Hematopoietic multipotent progenitor cell treated with erythropoietin and hydrocortisone succinate and interleukin-3 and kit ligand, for 4 days (in vitro differentiated cells): ENCODE measurements at regions not wholly inside any gene's neighbourhood (a gene's known extent, or its start where the extent isn't known, plus 50 kb on each side); places are given as distances from the start of the nearest gene placed in this dataset.
A peak's percentile ranks its signal among the peaks of the same experiment; 100 is the strongest.

Experiments
- DNase-seq: peaks from one replicate; pipeline ENCODE4 v3.0.0-alpha.2; 2015

DNA sequence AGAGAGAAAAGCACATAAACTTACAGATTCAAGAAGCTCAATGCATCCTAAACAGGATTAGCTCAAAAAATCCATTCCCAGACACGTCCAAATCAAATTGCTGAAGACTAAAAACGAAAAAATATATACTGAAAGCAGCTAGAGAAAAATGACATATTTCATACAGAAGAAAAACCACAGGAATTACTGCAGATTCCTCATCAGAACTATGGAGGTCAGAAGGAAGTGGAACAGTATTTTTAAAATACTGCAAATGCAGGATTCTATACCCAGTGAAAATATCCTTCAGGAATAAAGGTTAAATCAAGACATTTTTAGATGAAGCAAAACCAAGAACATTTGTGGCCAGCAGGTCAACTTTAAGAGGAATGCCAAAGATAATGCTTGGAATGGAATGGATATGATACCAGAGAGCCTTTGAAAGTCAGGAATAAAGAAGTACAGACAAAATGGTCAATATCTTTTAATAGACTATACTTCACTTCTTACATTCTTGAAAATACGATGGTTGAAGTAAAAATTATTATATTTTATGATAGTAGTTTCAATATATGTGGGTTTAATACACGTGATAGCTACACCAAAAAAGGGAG is 352.9 kb downstream of the CTTN start:
- peak; percentile 13 for DNase-seq

- peak; percentile 83 for DNase-seq
Measured at GRCh38 chr11:70755410-70756158, 357.3 kb downstream of the CTTN start.

GRCh38 chr11:70756341-70756740 is 358.0 kb downstream of the CTTN start:
- no peak for DNase-seq

- DNase-seq: no peak
Measured at GRCh38 chr11:70756756-70757155, 358.4 kb downstream of the CTTN start.

GRCh38 chr11:70757241-70757640 is 358.9 kb downstream of the CTTN start:
- no peak for DNase-seq

GRCh38 chr11:70758206-70758605 is 359.9 kb downstream of the CTTN start:
- DNase-seq: no peak

DNA sequence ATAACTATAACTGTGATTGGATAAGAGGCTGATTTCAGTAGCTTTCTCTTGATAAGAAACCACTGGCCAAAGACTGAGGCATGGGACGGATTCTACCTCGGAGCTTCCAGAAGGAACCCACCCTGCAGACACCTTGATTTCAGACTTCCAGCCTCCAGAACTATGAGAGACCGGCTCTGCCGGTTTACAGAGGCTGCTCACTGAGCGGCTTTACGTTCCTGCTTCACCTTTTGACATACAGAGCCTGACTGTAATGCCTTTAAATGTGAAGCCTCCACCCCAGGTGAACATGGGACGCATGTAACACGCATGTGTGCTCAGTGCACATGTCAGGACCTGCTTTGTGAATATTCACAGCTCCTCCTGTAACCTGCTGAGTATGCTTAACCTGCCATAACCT is 361.5 kb downstream of the CTTN start:
- DNase-seq: no peak

- no peak for DNase-seq
Measured at GRCh38 chr11:70760416-70761020, 362.2 kb downstream of the CTTN start.

DNA sequence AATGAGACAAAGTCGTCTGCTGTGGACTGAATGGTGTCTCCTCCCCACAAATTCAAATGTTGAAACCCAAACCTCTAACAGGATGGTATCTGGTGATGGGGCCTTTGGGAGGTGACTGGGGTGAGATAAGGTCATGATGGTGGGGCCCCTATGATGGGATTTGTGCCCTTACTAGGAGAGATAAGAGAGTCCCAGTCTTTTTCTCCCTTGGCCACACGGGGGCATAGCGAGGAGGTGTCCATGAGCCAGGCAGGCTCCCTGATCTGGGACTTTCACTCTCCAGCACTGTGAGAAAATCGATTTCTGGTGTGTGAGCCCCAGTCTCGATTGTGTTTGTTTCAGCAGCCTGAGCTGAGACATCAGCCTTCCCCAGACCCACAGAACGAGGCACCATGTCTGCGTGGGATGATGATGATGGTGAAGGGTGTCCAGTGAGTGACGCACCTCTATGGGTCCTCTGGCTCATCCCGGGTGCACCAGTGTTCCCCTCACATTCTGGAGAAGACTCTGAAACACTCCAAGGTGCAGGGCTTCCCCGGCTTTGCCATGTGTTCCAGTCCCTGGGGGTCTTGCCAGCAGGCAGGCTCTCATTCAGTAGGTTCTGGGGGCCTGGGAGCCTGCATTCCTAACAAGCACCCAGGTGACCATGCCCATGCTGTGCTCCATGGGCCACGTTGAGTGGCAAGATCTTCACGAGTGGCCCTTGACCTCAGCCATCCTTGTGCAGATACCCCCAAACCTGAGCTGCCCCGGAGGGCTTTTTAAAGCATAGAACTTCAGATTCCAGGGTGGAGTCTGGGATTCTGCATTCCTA is 363.0 kb downstream of the CTTN start:
- no peak for DNase-seq

GRCh38 chr11:70761908-70762337 is 363.6 kb downstream of the CTTN start:
- no peak for DNase-seq

DNA sequence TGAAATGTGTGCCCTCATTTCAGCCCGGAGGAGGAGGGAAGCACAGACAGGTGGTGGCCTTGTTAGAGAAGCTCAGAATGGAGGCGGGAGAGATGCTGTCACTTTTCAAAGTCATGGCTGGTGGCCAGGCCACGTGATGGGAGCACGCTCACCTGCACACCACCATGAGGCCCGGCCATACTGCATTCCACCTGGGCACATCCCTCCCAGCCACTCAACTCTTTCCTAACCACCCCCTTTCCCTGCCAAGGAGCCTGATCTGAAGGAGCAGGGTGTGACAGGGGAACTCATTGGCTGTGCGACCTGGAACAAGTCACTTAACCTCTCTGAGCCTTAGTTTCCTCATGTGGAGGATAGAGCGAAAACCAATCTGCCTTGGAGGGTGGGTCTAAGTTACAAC is 364.5 kb downstream of the CTTN start:
- no peak for DNase-seq

GRCh38 chr11:70763606-70764005 is 365.3 kb downstream of the CTTN start:
- no peak for DNase-seq

DNA sequence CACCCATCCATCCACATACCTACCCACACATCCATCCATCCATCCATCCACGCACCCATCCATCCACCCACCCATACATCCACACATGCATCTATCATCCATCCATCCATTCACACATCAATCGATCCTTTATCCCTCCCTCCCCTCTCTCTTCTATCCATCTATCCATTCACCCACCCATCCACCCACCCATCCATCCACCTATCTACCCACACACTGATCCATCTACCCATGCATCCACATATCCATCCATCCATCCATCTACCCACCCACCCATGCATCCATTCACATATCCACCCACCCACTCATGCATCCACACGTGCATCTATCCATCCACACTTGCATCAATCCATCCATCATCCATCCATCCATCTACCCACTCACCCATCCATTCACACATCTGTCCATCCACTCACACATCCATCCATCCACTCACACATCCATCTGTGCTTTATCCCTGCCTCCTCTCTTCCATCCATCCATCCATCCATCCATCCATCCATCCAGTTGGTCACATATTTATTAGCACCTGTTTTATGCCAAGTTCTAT is 366.1 kb downstream of the CTTN start:
- DNase-seq: no peak

DNA sequence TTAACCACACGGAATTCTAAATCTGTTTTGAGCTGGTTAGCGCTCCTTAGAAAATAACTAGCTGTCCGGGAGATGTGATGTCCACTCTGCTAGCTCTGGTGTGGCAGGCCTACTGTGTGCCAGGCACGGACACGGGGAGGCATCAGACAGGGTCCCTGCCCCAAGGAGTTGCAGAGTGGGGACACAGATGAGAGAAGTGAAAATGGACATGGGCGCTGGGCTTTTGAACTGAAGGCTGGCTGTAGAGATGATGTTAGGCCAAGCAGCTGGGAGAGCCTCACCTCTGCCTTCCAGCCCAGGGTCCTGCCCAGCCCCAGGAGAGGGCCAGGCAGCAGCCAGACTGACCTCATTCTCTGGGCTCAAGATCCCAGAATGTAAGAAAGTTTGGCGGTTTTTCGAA is 368.6 kb downstream of the CTTN start:
- DNase-seq: no peak

DNA sequence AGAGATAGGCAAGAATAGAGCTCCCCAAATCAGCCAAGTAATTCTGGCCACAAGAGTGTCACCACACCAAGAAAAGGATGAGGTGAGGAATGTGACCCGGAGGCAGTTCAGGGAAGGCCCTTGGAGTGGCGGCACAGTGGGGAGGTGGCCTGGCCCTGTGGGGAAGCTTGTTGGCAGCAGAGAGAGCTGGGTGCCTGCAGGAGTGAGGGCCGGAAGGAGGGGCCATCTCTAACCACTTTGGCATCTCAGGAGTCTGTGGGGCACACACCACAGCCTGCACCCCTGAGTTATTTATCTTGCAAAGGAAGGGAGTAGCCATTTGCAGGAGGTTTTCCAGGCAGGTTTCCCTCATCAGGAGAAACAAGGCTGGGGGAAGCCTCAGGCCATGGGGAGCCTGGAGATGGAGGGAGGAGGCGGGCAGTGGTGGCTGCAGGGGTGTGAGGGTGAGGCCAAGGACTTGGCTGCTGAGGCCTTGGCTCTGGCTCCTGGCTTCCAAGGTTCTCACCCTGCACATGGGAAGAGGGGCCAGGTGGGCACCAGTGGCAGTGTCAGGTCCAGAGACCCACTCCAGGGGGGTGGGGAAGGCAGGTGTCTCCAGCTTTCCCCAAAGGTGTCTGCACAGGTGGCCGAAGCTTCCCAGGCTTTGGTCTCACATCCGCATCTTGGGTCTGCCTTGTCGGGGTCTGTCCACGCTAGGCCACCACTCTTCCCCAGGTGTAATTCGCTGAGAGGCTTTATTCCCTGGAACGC is 370.2 kb downstream of the CTTN start:
- DNase-seq: no peak

DNA sequence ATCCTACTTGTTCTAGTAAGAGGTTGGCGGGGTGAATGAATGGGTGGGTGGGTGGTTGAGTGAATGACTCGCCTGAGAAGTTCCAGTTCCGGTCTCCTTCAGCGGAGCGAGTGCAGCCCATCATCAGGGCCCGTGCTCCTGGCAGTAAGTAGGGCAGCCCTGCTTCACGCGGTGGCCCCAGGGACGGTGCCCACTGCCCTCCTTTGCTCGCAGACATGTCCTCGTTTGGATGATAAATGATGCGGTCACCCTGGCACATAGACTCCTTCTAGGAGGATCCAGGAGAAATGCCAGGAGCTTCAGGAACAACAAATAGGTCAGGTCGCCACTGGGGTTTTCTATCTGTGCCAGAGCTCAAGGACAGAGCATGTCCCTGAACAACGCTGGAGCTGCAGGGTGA is 370.8 kb downstream of the CTTN start:
- DNase-seq: no peak

DNA sequence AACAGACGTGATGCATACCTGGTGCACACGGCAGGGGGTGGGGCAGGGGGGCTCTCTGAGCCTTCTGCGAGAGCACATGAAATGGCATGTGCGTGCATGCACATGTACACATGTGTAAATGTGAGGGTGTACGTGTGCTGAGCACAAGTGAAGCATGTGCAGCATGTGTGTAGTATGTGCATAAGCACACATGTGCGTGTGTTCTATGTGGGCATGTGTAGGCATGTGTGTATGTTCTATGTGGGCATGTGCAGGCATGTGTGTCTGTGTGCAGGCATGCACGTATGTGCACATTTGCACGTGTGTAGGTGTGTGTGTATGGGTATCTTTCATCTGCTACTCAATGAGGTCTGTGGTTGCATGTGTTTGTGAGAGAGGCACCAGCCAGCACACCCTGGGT is 371.2 kb downstream of the CTTN start:
- no peak for DNase-seq

DNA sequence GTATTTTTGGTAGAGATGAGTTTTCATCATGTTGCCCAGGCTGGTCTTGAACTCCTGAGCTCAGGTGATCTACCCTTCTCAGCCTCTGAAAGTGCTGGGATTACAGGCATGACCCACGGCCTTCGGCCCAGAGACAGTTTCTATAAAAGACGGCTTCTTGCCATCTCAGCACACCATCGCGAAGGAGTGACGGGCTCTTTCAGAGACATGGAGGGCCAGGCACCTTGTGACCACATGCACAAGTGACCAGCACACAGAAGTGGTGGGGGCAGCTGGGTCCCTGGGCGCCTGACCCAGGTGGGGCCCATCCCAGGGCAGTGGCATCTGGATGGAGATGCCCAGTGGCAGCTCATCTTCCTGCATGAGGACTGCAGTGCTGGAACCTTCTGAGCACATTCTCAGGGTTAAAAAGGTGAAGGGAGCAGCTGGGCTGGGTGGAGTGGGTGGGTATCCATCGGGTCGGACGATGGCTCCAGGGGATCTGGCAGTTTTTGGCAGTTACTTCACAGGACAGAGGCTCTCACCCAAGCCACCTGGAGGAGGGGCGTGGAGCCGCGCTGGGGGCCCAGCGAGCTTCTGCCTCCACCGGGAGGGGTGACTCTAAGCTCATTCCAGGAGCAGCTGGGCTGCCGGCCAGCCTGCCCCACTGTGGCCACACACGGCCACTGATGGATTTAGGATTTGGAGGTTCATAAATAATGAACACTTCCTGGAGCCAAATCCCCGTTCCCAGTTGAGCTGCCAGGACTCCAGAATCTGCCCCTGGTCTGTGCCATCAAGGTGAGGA is 373.0 kb downstream of the CTTN start:
- no peak for DNase-seq

GRCh38 chr11:70772950-70773349 is 374.6 kb downstream of the CTTN start:
- DNase-seq: peak; percentile 59

DNA sequence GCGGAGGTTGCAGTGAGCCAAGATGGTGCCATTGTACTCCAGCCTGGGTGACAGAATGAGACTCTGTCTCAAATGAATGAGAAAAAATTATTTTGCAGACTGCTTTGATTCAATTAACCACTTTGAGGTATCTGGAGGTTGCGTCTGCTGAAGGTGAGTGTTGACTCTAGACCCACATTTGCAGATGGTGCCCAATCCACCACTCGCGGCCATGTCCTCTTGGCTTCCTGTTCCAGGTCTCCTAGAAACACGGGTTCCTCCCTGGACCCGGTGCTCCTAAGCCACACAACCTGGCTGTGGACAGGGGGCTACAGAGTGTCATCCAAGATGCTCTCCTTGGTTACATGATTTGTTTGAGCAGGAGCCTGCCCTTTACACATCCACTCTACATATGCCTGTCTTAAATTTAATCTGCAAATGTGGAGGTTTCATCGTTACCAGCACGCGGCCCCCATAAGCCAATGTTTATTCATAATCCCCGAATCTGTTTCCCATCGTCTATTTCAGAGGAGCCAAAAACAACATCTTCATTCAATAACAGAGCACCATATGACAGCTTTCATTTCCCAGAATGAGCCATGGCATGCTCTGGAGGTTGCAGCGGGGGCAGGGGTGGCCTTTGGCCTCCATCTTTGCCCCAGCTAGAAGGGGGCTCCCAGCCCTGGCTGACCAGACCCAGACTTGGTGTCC is 377.2 kb downstream of the CTTN start:
- DNase-seq: no peak

- DNase-seq: no peak
Measured at GRCh38 chr11:70776914-70777532, 378.7 kb downstream of the CTTN start.
